Activated CD4-positive, alpha-beta T cell treated with anti-CD3 and anti-CD28 coated beads for 36 hours (primary cell): ENCODE measurements at regions not wholly inside any gene's neighbourhood (a gene's known extent, or its start where the extent isn't known, plus 50 kb on each side); places are given as distances from the start of the nearest gene placed in this dataset.
"Not testable (repeated sequence)": the region's sequence is repeated elsewhere in the genome, so short reads cannot be mapped to it uniquely, and the experiment has no call there.

Experiments
- ATAC-seq: fragments of 200-7000 bp; cut with Tn5 transposase; one replicate; pipeline ENCODE4 v1.10.0; 2021; ENCODE audit warnings: mild to moderate bottlenecking, moderate library complexity
- CTCF ChIA-PET: fragments of 350-600 bp; sonication (Branson Sonifier 250); formaldehyde crosslinking; loops from one replicate; lab custom pipeline; 2021; ENCODE audit warnings: antibody characterized with exemption; lab: Charles Lee
- POLR2A ChIA-PET: fragments of 350-600 bp; sonication (Branson Sonifier 250); formaldehyde crosslinking; loops from one replicate; lab custom pipeline; 2021; ENCODE audit warnings: antibody characterized with exemption, inconsistent platforms; lab: Charles Lee
- DNase-seq: peaks from one replicate; pipeline ENCODE4 v3.0.0-alpha.2; 2020
- H3K27ac Mint-ChIP-seq: one replicate; pipeline ENCODE4 v1.8.0; 2021; ENCODE audit warnings: mixed read lengths
- H3K27me3 Mint-ChIP-seq: one replicate; pipeline ENCODE4 v1.8.0; 2021; ENCODE audit warnings: mixed read lengths
- H3K36me3 Mint-ChIP-seq: one replicate; pipeline ENCODE4 v1.8.0; 2021; ENCODE audit warnings: low read depth, mixed read lengths
- H3K4me1 Mint-ChIP-seq: one replicate; pipeline ENCODE4 v1.8.0; 2021; ENCODE audit warnings: mixed read lengths
- H3K4me3 Mint-ChIP-seq: one replicate; pipeline ENCODE4 v1.8.0; 2021; ENCODE audit warnings: mild to moderate bottlenecking, moderate library complexity, mixed read lengths
- H3K9me3 Mint-ChIP-seq: one replicate; pipeline ENCODE4 v1.8.0; 2021; ENCODE audit warnings: low read depth, mixed read lengths
- intact Hi-C, 2 experiments: fragments of 100-400 bp; cut with DNase I in 1 of 2; cut with micrococcal nuclease in 1 of 2; formaldehyde crosslinking; loops; one replicate each; pipeline versions ENCODE4 v1.14.2 to v1.15.1; 2022 to 2024; cut with DNase I, micrococcal nuclease

GRCh38 chr6:134406311-134406710 is 88.4 kb upstream of the SGK1 start:
- Mint-ChIP-seq H3K4me3 (no peak overlapping the region), H3K27me3 (no peaks in the 10 kb centered on the region), H3K4me1 (peaks cover 11% of the 10 kb centered on the region), H3K27ac (no peak overlapping the region), H3K9me3 (peaks cover 1% of the 10 kb centered on the region), H3K36me3 (no peaks in the 10 kb centered on the region)
- ChIA-PET CTCF (interaction anchor here (1.2 kb wide), 1 partner anchor 99 kb away, joined by 3 read pairs; no protein-coding TSS in a partner anchor), POLR2A (interaction anchor here (0.6 kb wide), 1 partner anchor 137 kb away, joined by 10 read pairs; no protein-coding TSS in a partner anchor)
- ATAC-seq (no peak), DNase-seq (no peak)
- intact Hi-C loops = no loop called here

GRCh38 chr6:134405386-134406087 is 87.6 kb upstream of the SGK1 start:
- ChIA-PET CTCF (no interaction called here), POLR2A (no interaction called here)
- Mint-ChIP-seq H3K4me1 (peaks cover 11% of the 10 kb centered on the region), H3K4me3 (no peak overlapping the region), H3K36me3 (no peaks in the 10 kb centered on the region), H3K9me3 (peaks cover 1% of the 10 kb centered on the region), H3K27ac (no peak overlapping the region), H3K27me3 (no peaks in the 10 kb centered on the region)
- intact Hi-C loops = no loop called here
- ATAC-seq (no peak), DNase-seq (no peak)

GRCh38 chr6:134403312-134403711 is 85.4 kb upstream of the SGK1 start:
- DNase-seq, POLR2A ChIA-PET, H3K9me3 Mint-ChIP-seq, H3K27me3 Mint-ChIP-seq, H3K36me3 Mint-ChIP-seq, CTCF ChIA-PET, intact Hi-C loops, H3K27ac Mint-ChIP-seq, H3K4me3 Mint-ChIP-seq, ATAC-seq: not testable (repeated sequence)
- peaks cover 14% of the 10 kb centered on the region for H3K4me1 Mint-ChIP-seq

GRCh38 chr6:134402372-134402984 is 84.6 kb upstream of the SGK1 start:
- CTCF ChIA-PET = no interaction called here
- intact Hi-C loops = no loop called here
- ATAC-seq (peak; percentile 42), DNase-seq (peak; percentile 29)
- Mint-ChIP-seq H3K4me3 (no peak overlapping the region), H3K27ac (no peak overlapping the region), H3K9me3 (no peaks in the 10 kb centered on the region), H3K27me3 (no peaks in the 10 kb centered on the region), H3K4me1 (peaks cover 15% of the 10 kb centered on the region), H3K36me3 (no peaks in the 10 kb centered on the region)
- POLR2A ChIA-PET = no interaction called here

GRCh38 chr6:134400941-134401340 is 83.0 kb upstream of the SGK1 start:
- Mint-ChIP-seq H3K4me1 (peaks cover 15% of the 10 kb centered on the region), H3K27ac (no peak overlapping the region), H3K4me3 (no peak overlapping the region), H3K36me3 (no peaks in the 10 kb centered on the region), H3K27me3 (no peaks in the 10 kb centered on the region), H3K9me3 (no peaks in the 10 kb centered on the region)
- DNase-seq (no peak), ATAC-seq (no peak)
- POLR2A ChIA-PET = no interaction called here
- CTCF ChIA-PET = no interaction called here
- intact Hi-C loops = no loop called here

GRCh38 chr6:134398453-134398852 is 80.5 kb upstream of the SGK1 start:
- ChIA-PET POLR2A (no interaction called here), CTCF (no interaction called here)
- intact Hi-C loops = no loop called here
- DNase-seq = peak; percentile 49
- no peak overlapping the region for H3K27ac Mint-ChIP-seq
- peak; percentile 69 for ATAC-seq
- H3K9me3 Mint-ChIP-seq = no peaks in the 10 kb centered on the region
- no peak overlapping the region for H3K4me3 Mint-ChIP-seq
- no peaks in the 10 kb centered on the region for H3K36me3 Mint-ChIP-seq
- H3K4me1 Mint-ChIP-seq = peaks cover 20% of the 10 kb centered on the region
- H3K27me3 Mint-ChIP-seq = no peaks in the 10 kb centered on the region

- intact Hi-C loops = no loop called here
- no peak for ATAC-seq
- POLR2A ChIA-PET = no interaction called here
- Mint-ChIP-seq H3K4me1 (peaks cover 16% of the 10 kb centered on the region), H3K36me3 (no peaks in the 10 kb centered on the region), H3K27ac (no peak overlapping the region), H3K9me3 (no peaks in the 10 kb centered on the region), H3K4me3 (no peak overlapping the region), H3K27me3 (no peaks in the 10 kb centered on the region)
- CTCF ChIA-PET = no interaction called here
- no peak for DNase-seq
These were observed 79.8 kb upstream of the SGK1 start for GRCh38 chr6:134397676-134398075.

GRCh38 chr6:134394905-134395304 is 77.0 kb upstream of the SGK1 start:
- Mint-ChIP-seq H3K4me3 (no peak overlapping the region), H3K27ac (no peak overlapping the region), H3K36me3 (no peaks in the 10 kb centered on the region), H3K27me3 (no peaks in the 10 kb centered on the region), H3K4me1 (peaks cover 9% of the 10 kb centered on the region), H3K9me3 (no peaks in the 10 kb centered on the region)
- DNase-seq (no peak), ATAC-seq (no peak)
- ChIA-PET POLR2A (no interaction called here), CTCF (interaction anchor here (0.8 kb wide), 1 partner anchor 14 kb away, joined by 3 read pairs; no protein-coding TSS in a partner anchor)
- intact Hi-C loops = no loop called here

- ATAC-seq (peak; percentile 74), DNase-seq (no peak)
- intact Hi-C loops = no loop called here
- H3K4me1 Mint-ChIP-seq = peaks cover 9% of the 10 kb centered on the region
- POLR2A ChIA-PET = no interaction called here
- no peaks in the 10 kb centered on the region for H3K27me3 Mint-ChIP-seq
- CTCF ChIA-PET = no interaction called here
- no peaks in the 10 kb centered on the region for H3K9me3 Mint-ChIP-seq
- no peak overlapping the region for H3K27ac Mint-ChIP-seq
- H3K4me3 Mint-ChIP-seq = no peak overlapping the region
- H3K36me3 Mint-ChIP-seq = no peaks in the 10 kb centered on the region
These were observed 76.3 kb upstream of the SGK1 start for GRCh38 chr6:134394208-134394607.

GRCh38 chr6:134391205-134391604 is 73.3 kb upstream of the SGK1 start:
- no peak overlapping the region for H3K4me3 Mint-ChIP-seq
- no peak for DNase-seq
- ATAC-seq = no peak
- POLR2A ChIA-PET = no interaction called here
- no peaks in the 10 kb centered on the region for H3K36me3 Mint-ChIP-seq
- no peaks in the 10 kb centered on the region for H3K27me3 Mint-ChIP-seq
- intact Hi-C loops = no loop called here
- no peaks in the 10 kb centered on the region for H3K9me3 Mint-ChIP-seq
- peaks cover 5% of the 10 kb centered on the region for H3K4me1 Mint-ChIP-seq
- no peak overlapping the region for H3K27ac Mint-ChIP-seq
- CTCF ChIA-PET = no interaction called here

- Mint-ChIP-seq H3K9me3 (no peaks in the 10 kb centered on the region), H3K27ac (no peak overlapping the region), H3K4me3 (no peak overlapping the region), H3K27me3 (no peaks in the 10 kb centered on the region), H3K36me3 (no peaks in the 10 kb centered on the region), H3K4me1 (peaks cover 4% of the 10 kb centered on the region)
- no peak for ATAC-seq
- intact Hi-C loops = no loop called here
- CTCF ChIA-PET = interaction anchor here (1.4 kb wide), 1 partner anchor 551 kb away, joined by 7 read pairs; no protein-coding TSS in a partner anchor
- POLR2A ChIA-PET = no interaction called here
- DNase-seq = no peak
These were observed 71.7 kb upstream of the SGK1 start for GRCh38 chr6:134389658-134390057.

- no peaks in the 10 kb centered on the region for H3K4me1 Mint-ChIP-seq
- no peaks in the 10 kb centered on the region for H3K36me3 Mint-ChIP-seq
- ATAC-seq (no peak), DNase-seq (no peak)
- no peak overlapping the region for H3K4me3 Mint-ChIP-seq
- no peaks in the 10 kb centered on the region for H3K27me3 Mint-ChIP-seq
- no peak overlapping the region for H3K27ac Mint-ChIP-seq
- no peaks in the 10 kb centered on the region for H3K9me3 Mint-ChIP-seq
- intact Hi-C loops = no loop called here
- ChIA-PET CTCF (interaction anchor here (1.4 kb wide), 1 partner anchor 551 kb away, joined by 7 read pairs; no protein-coding TSS in a partner anchor), POLR2A (no interaction called here)
These were observed 71.2 kb upstream of the SGK1 start for GRCh38 chr6:134389129-134389528.
